Stimulated activated CD8-positive, alpha-beta memory T cell treated with anti-CD3 and anti-CD28 coated beads, Interleukin-15, amount 100 ng/mL, for 48 hours (primary cell): ENCODE measurements at regions not wholly inside any gene's neighbourhood (a gene's known extent, or its start where the extent isn't known, plus 50 kb on each side); places are given as distances from the start of the nearest gene placed in this dataset.

Experiments used
- DNase-seq, 2 donors: peaks; one replicate each; pipeline ENCODE4 v3.0.0-alpha.2; 2020; ENCODE audit warnings: low read depth in 2 of 2

DNA sequence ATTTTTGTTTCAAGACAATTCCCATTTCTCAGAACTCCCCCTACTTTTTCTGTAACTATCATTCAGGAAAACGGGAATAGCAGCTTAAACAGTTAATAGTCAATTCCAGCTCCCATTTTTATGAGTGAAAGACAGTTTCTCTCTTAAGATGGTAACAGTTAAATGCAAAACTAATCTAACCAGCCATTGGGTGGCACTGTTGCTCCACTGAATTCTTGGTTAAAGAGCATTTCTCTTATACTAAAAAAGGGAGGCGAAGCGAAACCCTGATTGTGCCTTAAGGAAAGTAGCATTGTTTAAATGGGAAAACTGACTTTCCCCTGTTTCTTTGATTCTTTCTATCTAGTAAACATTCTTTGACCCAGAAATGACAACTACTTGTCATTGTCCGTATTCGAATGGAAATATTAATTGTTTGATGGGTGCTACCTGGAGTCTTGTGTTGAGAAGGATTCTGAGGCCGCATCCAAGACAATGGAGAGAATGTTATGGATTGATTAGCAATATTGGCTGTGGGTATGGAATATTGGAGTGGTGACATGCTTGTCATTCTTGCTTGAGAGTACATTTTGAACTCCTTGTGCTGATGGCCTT lies 507.8 kb downstream of the MAT2B start:
- DNase-seq = no peak

DNA sequence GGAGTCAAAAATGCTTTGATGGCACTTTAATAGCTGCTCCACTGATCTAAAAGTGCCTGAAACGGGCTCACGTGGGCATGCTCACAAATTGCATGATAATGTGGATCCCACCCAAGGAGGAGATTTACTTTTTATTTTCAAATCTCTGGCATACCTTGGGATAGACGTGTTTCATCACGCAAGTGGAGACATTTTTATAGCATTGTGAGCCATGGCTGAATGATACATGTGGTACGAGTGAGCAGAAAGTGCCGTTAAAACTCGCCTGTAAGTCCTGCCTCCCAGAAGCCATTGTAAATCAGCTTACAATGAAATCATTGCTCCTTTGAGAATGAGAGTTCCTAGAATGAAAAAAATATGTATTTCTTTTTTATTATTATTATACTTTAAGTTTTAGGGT lies 514.7 kb downstream of the MAT2B start:
- DNase-seq = no peak

DNA sequence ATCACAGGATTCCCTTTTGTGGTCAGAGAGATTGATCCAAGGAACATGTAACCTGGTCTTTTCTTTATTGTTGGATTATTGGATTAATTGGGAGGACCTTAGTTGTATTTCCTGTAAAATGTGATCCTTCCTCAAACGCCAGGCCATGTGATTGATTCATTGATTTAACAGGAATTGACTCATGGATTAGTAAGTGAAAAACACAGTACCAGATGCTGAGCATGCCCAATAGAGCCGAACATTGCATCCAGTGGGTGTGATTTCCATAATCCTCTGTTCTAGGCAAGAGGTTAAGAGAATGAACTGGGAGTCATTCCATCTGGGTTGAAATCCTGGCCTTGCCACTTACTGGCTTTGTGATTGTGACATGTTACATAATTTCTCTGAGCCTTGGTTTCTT lies 522.3 kb downstream of the MAT2B start:
- no peak for DNase-seq

DNA sequence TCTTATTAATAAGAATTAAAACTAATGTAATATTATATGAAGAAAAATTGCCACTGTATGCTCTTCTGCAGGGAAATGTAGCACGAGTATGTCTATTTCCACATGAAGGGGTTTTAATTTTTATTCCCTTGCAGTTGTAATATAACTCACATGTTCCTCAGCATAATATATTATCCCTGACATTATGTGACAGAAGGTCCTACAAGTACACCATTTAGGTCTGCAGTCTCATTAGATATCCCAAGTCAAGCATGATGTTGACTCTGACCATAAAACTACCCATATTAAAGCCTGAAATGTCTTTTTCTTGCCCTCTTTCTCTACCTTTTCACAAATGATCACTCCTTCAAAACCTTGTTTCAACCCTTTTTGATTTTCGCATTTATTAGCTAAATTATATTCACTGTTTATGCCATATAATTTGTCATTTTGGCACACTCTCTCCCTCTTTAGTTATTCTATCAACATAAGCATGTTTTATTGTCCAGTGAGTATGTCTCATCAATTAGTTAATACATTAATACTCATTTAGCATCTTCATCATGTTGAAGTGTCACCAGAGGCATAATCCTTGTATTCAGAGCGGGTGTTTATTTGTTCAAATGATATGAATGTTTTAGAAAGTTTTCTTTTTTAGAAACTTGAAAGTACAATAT lies 532.8 kb downstream of the MAT2B start:
- no peak for DNase-seq

DNA sequence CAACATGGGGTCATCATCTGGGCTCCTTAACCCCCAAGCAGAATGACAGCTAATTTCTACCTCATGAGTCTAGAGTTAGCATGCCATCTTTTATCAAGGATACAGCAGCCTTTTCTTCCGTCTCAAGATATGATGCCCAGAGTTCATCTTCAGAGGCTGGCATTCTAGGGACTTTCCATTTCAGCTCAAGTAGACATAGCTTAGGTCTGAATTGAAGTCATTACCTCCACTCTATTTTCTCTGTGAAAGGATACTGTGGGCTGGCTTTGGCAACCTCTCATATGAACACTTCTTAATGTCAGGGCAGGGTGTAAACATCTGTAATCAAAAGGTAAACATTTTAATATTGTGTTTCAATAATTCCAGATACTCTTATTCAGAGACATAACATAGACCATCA lies 535.7 kb downstream of the MAT2B start:
- no peak for DNase-seq

DNA sequence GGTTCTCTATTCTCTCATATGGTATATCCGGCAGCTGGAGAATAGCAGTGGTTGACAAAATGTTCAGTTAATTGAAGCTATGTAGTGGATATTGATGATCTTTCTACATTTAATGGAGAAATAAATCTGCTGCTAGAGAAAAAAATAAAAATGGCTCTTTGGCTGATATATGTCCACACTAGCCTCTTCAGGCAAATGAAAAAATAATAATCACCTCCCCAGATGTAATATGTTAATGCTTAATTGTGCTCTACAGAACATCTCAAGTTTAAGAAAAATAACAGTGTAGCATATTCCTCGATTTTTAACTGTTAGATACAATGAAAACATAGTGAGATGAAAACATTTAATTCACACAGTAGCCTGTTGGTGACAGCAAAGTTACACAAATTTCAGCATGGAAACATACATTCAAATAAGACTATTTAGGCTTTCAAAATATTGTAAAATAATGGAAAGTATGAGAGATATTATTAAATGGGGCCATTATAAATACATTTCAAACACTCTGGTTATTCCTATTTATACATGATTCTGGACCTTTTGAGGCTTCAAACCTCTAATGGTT lies 543.0 kb downstream of the MAT2B start:
- DNase-seq = no peak

DNA sequence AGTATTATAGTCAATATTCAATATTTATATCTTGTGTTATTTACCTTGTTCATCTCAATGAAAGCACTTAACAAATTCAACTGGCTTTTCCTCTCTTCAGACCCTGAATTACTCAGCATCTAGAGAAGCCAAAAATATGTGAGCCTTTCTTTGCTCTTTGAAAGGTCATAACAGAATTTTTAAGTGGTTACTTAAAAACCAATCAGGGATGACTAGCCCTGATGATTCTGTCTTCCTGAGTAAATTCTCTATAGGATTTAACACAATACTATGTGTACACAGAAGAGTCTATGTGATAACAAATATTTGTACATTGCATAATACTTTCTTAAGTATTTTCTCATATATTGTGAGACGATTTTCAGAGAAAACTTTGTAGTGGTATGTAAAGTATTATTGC lies 546.3 kb downstream of the MAT2B start:
- DNase-seq = no peak

DNA sequence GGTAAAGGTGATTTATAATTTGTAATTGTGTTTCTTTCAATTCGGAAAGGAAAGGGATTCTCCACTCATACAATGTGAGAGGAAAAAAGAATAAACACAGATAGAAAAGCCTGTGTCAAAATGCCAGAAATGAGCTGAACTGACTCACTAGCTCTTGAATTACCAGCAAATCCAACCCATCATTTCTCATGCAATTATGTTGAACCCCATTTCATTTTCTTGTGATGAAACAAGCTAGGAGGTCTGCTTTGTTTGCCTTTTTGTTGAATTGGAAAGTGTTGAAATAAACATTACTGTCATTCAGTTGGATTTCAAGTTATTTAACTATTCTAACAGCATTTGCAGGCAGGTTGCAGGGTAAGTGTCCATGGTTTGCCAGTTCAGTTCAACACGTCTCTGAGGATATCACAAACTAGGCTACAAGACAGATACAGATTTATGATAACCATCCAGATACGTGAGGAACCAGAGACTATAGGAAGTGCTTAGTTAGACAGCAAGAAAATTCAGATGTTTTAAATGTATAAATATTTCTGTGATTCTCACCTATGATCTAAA lies 547.2 kb downstream of the MAT2B start:
- no peak for DNase-seq

DNA sequence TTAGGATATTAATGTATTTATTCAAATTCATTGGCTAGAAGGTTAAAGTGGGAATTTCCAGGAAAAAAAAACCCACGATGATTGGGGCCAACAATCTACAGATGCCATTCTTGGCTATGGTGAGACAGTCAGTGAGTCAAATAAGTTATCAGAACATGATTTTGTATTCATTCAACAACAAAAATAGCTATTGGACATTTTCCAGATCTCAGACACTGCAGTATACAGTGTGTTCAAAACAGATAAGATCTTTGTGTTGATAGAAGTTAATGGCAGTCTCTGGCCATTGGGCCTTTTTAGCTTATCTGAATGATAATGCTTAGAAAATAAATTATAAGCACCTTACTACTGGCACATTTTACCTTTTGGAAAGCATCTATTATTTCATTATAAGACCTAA lies 547.7 kb downstream of the MAT2B start:
- DNase-seq = no peak

DNA sequence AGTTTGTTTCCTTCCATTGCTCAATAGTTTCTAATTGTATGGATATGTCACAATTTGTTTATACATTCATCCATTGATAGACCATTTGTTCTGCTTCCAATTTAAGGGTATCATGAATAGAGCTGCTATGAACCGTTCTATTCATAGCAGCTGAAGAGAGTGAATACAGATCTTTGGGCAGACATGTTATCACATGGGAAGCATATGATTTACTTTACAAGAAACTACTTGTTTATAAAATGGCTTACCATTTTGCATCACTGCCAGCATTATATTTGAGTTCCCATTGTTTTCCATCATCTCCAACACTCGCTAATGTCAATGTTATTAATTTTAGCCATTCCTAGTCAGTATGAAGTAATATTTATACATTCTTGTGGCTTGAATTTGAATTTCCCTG lies 549.0 kb downstream of the MAT2B start:
- DNase-seq = no peak

DNA sequence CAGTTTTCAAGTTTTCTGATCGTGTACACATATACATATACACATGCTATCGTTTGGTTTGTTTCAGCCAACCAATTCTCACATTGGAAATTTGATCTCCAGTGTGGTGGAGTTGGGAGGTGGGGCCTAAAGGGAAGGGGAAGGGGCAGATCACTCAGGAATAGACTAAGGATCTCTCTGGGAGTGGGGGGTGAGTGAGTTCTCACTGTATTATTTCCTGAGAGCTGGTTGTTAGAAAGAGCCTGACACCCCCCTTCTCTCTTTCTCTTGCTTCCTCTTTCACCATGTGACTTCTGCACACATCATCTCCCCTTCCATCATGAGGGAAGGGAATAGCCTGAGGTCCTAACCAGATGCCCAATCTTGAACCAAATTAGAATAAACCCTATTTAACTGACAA lies 551.7 kb downstream of the MAT2B start:
- DNase-seq = no peak

DNA sequence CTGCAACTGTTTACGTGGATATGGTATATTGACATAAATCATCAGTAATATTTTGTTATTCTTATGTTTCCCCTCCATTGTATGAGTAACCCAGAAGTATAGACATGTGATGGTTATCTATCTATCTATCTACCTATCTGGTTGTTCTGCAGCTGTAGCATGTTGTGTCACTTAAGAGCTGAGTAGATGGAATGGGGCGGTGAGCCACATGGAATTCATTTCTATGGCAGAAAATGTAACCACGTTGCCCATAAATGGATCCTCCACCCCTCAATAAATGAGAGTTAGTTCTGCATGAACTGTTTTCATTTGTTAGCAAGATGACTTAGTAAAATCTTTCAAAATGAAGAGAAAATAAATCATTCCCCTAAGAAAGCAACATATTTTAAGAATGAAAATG lies 553.2 kb downstream of the MAT2B start:
- no peak for DNase-seq

DNA sequence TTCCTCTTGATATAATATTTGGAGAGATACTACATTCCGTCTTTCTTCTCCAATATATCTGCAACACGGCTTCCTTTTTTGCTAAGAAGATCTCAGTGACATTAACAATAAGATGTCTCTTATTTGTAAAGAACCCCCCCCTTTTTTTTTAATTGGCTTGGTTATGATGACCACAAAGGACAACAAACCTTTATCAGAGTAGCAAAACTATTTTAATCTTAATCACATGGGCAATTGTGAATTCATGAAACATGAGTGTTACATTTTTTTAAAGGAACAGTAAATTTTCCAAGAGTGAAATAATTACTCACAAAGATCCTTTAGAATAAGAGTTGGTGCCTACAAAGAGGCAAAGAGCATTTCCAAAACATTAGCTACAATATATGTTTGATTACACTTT lies 554.1 kb downstream of the MAT2B start:
- no peak for DNase-seq

DNA sequence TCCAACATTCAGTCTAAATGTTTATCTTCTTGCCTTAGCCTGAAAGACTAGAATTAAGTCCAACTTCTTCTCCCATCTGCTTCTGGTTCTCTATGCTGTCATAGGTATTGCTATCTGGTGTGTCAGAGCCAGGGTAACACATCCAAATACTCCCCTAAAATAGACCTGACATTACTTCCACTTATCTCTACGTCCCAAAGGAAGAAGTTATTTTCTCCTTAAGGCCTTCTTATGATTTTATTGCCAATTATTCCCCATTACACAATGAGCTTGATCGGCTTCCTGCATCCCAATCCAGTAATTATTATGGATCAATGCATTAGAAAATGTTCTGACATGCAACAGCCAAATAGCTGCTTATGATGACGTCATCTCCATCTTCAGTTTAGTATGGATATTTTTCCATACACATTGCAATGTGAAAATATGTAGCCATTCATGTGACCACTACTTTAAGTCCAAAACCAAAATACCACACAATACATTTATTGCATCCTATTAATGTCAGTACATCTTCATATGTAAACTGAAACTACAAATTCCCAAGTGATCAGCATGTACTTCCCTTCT lies 555.5 kb downstream of the MAT2B start:
- DNase-seq = no peak

DNA sequence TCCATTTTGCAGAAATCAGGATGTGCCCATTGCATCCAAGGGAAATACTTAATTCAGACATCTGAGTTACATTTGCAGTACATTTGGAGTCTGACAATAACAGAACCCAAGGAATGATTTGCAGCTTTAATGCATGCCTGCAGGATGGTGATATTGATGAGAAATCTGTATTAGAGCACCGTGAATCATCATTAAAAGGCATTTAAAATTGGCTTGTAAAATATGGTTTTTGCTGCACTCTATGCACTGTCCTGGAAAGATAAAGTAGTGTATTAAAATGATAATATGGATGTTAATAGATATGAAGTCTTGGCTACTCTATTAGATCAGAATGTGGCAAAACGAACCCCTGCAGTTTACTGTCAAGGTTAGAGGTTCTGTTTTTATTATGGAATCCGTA lies 556.9 kb downstream of the MAT2B start:
- no peak for DNase-seq

DNA sequence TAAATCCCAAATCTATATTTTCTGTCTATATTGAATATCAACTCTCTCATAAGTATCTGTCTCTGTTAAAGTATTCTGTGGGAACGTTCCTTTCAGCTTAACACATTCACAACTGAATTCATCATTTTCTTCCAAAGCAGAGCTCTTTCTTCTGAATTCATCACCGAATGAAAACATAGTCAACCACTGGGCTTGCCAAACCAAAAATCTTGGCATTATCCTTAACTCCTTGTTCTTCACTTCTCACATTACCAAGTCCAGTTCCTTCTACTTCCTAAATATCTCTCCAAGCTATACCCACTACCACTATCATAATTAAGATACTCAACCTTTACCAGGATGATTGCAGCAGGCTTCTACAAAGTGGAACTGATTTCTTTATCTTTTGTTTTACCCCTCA lies 559.8 kb downstream of the MAT2B start:
- DNase-seq = no peak

DNA sequence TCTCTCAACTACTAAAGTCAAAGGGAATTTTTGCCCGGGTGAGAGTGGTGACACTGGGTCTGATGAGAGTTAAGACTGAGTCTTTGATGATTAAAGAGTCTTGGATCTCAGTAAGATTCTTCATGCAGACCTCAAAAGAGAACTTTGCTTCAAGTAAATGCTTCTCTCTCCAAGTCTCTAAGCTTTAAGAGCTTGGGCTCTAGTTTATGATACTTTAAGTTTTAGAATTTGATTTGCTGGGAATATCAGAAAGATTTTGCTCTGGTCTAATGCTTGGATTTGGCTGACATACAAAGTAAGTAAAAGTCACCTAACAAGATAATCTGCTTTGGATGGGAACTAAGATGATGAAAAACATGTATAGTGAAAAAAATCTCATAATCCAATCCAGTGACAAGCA lies 566.3 kb downstream of the MAT2B start:
- no peak for DNase-seq

DNA sequence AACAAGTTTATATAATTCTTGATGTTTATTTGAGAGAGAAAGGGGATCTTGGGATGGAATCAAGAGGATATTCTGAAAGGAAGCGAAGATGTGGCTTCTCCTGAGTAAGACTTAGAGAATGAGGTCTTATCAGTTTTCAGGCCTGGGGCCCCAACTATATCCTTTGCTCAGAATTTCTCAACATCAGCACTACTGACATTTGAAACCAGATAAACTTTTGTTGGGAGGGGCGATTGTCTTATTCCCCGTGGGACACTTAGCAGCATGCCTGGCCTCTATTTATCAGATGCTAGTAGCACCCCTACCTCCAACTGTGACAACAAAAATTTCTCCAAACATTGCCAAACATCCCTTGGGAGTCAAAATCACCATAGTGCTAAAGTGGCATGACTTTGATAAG lies 567.7 kb downstream of the MAT2B start:
- DNase-seq = no peak

DNA sequence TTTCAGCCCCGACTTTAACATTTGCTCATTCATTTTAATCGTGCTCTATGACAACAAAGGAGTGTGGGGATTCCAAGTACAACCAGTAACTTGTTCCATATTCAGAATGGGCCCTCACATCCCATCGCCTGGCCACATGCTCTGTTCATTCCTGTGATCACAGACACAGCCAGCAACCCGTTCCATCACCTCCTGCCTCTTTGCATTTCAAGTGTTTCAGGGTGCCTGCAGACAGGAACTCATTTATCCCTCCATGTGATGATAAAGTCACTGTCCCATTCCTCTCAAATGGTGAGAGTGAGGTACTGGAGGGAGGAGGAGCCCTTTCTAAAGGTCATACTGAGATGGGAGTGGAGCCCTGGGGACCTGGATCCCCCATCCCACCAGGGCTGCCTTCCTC lies 571.1 kb downstream of the MAT2B start:
- DNase-seq = no peak

DNA sequence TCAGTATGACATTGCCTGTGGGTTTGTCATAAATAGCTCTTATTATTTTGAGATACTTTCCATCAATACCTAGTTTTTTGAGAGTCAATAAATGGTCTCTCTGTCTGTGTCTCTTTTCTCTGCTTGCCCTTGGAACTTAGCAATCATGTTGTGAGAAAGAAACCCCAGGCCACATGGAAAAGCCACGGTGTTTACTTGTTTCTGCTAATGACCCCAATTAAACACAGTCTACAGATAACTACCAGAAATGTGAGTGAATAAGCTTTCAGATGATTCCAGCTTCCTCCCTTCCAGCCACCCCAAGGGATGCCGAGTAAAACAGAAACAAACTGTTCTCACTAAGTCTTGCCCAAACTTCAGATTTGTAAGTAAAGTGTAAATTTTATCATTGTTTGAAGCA lies 584.9 kb downstream of the MAT2B start:
- DNase-seq = no peak

DNA sequence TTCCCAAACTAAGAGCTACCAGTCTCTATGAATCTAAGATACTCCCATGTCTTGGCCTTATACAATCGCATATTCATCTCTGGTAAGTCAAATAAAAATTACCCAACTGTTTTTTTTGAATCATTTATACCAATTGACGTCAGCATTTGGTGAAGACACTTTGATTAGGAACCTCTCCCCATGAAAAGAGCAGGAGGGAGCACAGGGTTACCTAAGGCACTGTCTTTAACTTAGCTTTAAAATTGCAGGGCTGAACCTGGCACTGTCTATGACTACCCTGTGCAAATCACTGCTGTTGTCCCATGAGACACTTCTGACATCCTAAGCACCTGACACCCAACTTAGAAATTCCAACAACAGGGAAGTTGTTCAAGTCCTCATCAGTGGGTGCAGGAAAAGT lies 586.4 kb downstream of the MAT2B start:
- no peak for DNase-seq

DNA sequence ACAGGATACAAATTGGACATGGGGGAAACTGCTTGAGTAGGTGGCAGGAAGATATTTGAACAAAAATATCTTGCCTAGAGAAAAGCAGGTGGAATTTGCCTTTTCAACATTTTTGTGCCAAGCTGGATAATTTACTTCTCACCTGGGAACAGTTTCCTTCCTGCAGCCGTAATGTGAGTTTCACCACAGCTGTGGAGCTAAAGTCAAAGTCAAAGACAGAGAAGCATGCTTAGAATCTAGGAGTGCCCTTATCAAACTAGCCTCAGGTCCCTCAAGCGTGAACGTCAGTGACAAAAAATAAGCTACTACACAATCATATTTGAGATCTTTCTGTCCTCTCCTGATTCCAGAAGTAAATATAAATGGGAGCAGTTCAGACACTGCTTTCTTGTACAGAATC lies 588.9 kb downstream of the MAT2B start:
- no peak for DNase-seq

DNA sequence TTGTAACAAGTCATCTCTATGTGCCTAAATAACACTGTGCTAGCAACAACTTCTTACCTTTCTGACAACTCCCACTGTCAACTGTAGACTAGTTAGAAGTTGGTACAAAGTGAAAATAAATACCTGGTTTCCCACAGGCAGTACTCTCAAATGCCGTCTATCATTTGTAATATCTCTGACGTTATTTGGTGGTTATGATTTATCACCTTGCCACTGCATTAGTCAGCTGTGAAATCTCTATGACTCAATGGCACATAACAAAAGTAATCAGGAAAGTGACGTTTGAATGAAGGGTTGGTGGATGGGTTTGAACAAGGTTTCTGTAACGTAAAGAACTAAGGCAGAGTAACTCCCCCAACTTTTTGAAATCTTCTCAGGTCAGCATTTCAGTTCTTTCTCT lies 592.3 kb downstream of the MAT2B start:
- no peak for DNase-seq
